ENCODE measurements at regions not wholly inside any gene's neighbourhood (a gene's known extent, or its start where the extent isn't known, plus 50 kb on each side); places are given as distances from the start of the nearest gene placed in this dataset.
"Not testable (repeated sequence)": the region's sequence is repeated elsewhere in the genome, so short reads cannot be mapped to it uniquely, and the experiment has no call there.

DNA sequence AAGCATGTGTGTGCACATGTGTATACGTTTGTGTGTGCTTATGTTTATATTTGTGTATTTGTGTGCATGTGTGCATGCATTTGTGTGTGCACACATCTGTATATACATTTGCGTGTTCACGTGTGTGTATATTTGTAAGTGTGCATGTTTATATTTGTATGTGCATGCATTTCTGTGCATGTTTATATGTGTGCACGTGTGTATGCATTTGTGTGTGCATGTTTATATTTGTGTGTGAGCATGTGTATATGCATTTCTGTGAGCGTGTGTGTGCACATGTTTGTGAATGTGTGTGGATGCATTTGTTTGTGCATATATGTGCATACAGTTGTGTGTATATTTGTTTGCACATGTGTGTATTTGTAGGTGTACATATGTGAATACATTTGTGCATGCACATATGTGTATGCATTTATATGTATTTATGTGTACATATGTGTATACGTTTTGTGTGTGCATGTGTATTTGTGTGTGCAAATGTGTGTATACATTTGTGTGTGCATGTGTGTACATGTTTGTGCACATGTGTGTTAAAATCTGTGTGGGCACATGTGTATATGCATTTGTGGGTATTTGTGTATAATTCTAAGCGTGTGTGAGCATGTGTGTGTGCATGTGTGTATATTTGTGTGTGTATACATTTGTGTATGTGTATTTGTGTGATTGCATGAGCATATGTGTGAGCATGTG is 140.4 kb upstream of the AFDN start:
- no peak for FAIRE-seq
- no peak for DNase-seq (ENCODE audit: low read depth)
- H3K27me3 ChIP-seq (ENCODE audit: control insufficient read depth, insufficient read depth, low read length), result no peaks in the 10 kb centered on the region
- TF ChIP-seq, protein P1, sequence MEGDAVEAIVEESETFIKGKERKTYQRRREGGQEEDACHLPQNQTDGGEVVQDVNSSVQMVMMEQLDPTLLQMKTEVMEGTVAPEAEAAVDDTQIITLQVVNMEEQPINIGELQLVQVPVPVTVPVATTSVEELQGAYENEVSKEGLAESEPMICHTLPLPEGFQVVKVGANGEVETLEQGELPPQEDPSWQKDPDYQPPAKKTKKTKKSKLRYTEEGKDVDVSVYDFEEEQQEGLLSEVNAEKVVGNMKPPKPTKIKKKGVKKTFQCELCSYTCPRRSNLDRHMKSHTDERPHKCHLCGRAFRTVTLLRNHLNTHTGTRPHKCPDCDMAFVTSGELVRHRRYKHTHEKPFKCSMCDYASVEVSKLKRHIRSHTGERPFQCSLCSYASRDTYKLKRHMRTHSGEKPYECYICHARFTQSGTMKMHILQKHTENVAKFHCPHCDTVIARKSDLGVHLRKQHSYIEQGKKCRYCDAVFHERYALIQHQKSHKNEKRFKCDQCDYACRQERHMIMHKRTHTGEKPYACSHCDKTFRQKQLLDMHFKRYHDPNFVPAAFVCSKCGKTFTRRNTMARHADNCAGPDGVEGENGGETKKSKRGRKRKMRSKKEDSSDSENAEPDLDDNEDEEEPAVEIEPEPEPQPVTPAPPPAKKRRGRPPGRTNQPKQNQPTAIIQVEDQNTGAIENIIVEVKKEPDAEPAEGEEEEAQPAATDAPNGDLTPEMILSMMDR (IDR thresholded peaks at IDR 0.05; ENCODE audit: insufficient read depth, low read length, severe bottlenecking), result no peak
- no peaks in the 10 kb centered on the region for H3K36me3 ChIP-seq (ENCODE audit: control insufficient read depth, insufficient read depth, low read length)
- no peak overlapping the region for H3K4me3 ChIP-seq (ENCODE audit: low read depth, low read length)

DNA sequence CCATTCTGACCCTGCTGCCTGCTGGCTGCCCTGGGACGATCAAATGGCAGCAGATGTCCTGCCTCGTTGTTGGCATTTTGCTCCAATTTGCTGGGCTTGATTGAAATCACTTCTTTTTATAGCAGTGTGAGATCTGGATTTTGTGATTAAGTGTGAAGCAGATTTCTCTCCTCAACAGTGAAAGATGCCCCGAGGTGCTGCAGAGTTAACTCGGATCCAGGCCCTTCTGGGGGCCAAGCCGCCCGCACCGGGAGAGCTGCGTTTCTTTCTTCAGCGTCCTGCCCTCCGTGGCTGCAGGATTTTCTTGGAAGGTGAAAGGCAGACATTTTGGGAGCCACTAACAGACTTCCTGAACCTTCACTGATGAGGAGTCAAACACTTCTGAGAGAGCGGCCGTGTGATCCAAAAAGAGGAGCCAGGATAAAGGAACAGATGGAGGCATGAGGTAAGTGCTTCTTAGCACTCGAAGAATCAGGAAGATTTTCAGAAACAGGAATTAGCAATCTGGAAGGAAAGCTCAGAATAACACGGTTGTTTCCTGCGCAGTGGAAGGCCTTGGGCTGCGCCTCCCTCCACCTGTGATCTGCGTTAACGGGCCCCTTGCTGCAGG is 139.5 kb upstream of the AFDN start:
- Histone ChIP-seq H3K27me3 (ENCODE audit: control insufficient read depth, insufficient read depth, low read length) (no peaks in the 10 kb centered on the region), H3K4me3 (ENCODE audit: low read depth, low read length) (no peak overlapping the region), H3K36me3 (ENCODE audit: control insufficient read depth, insufficient read depth, low read length) (no peaks in the 10 kb centered on the region)
- TF ChIP-seq, protein P1 (IDR thresholded peaks at IDR 0.05; ENCODE audit: insufficient read depth, low read length, severe bottlenecking), result no peak
- no peak for DNase-seq (ENCODE audit: low read depth)
- FAIRE-seq, result no peak

DNA sequence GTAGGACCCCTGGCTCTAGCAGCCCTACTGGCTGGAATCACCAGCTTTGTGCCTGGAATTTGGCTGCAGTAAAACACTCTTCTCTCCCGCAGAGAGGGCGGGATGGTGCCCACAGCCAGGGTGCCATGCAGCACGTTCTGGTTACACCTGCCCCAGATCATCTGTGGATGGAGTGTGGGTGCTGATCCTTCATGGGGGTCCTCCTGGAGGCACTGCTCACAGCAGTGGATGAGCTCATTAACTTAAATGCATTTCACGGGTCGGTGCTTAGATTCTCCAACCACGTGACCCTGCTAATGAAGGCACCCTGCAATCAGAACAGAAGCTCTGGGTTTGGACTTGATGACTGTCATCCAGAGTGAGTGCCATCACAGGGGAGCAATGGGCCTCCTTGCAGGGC is 138.6 kb upstream of the AFDN start:
- DNase-seq (ENCODE audit: low read depth) (no peak), FAIRE-seq (no peak)
- TF ChIP-seq, protein P1 (IDR thresholded peaks at IDR 0.05; ENCODE audit: insufficient read depth, low read length, severe bottlenecking), result no peak
- Histone ChIP-seq H3K36me3 (ENCODE audit: control insufficient read depth, insufficient read depth, low read length) (no peaks in the 10 kb centered on the region), H3K27me3 (ENCODE audit: control insufficient read depth, insufficient read depth, low read length) (no peaks in the 10 kb centered on the region), H3K4me3 (ENCODE audit: low read depth, low read length) (no peak overlapping the region)

DNA sequence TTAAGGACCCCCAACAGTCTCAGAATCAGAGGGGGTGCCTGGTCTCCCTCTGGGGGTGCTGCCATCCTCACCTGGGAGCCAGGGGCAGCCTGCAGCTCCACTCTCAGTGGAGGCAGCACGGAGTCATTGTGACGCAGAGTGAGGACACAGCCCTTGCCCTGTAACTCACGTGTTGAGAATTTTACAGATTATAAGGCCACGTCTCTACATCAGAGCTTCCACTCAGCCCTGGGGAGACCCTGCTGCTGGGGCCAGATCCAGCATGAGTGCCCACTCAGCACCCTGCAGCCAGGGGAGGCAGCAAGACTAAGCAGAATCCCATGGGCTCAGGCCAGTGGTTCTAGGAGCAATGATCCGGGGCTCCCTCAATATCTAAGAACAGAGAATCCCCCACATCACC is 137.4 kb upstream of the AFDN start:
- no peaks in the 10 kb centered on the region for H3K27me3 ChIP-seq (ENCODE audit: control insufficient read depth, insufficient read depth, low read length)
- TF ChIP-seq, protein P1 (IDR thresholded peaks at IDR 0.05; ENCODE audit: insufficient read depth, low read length, severe bottlenecking), result no peak
- H3K4me3 ChIP-seq (ENCODE audit: low read depth, low read length), result no peak overlapping the region
- FAIRE-seq, result no peak
- H3K36me3 ChIP-seq (ENCODE audit: control insufficient read depth, insufficient read depth, low read length), result no peaks in the 10 kb centered on the region
- no peak for DNase-seq (ENCODE audit: low read depth)

DNA sequence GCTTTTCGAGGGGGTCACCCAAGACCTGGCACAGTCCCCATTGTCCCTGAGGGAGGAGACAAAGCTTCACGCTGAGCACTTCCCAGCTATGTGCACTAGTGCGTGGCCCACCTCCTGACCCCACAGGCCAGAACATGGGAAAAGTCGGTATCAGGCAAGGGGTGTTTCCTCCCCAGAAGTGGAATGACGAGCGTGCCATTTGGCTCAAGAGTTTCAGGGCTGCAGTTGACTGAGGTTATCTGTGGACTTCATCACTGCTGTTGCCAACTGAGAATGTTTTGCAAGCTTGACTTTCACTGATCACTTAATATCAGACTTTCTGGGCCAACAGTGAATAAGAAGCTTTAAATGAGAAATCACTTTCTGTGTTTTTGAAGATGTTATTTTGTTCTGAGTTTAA is 137.0 kb upstream of the AFDN start:
- DNase-seq (ENCODE audit: low read depth), result no peak

DNA sequence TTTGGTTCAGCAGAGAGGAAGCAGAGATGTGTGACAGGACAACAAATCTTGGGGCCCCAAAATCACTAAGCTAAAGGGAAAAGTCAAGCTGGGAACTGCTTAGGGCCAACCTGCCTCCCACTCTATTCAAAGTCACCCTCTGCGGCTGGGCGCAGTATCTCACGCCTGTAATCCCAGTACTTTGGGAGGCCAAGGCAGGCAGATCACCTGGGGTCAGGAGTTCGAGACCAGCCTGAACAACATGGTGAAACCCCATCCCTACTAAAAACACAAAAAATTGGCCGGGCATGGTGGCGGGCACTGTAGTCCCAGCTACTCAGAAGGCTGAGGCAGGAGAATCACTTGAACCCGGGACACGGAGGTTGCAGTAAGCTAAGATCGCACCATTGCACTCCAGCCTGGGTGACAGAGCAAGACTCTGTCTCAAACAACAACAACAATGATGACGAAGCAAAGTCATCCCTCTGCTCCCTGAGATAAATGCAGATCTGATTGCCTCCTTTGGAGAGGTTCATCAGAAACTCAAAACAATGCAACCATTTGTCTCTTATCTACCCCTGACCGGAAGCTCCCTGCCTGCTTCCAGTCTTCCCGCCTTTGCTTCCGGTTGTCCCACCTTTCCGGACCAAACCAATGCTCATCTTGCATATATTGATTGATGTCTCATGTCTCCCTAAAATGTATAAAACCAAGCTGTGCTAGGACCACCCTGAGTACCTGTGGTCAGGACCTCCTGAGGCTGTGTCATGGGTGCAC is 136.4 kb upstream of the AFDN start:
- DNase-seq (ENCODE audit: low read depth); H3K36me3 ChIP-seq (ENCODE audit: control insufficient read depth, insufficient read depth, low read length); H3K4me3 ChIP-seq (ENCODE audit: low read depth, low read length); H3K27me3 ChIP-seq (ENCODE audit: control insufficient read depth, insufficient read depth, low read length); FAIRE-seq: not testable (repeated sequence)

More for the DNA sequence above, 137.0 kb upstream of the AFDN start:
- no peak for FAIRE-seq
- Histone ChIP-seq H3K27me3 (ENCODE audit: control insufficient read depth, insufficient read depth, low read length) (no peaks in the 10 kb centered on the region), H3K36me3 (ENCODE audit: control insufficient read depth, insufficient read depth, low read length) (no peaks in the 10 kb centered on the region), H3K4me3 (ENCODE audit: low read depth, low read length) (no peak overlapping the region)
- TF ChIP-seq, protein P1 (IDR thresholded peaks at IDR 0.05; ENCODE audit: insufficient read depth, low read length, severe bottlenecking), result no peak
